Neuronal stem cell (in vitro differentiated cells): ENCODE measurements at regions not wholly inside any gene's neighbourhood (a gene's known extent, or its start where the extent isn't known, plus 50 kb on each side); places are given as distances from the start of the nearest gene placed in this dataset.

ENCODE experiments used
- DNase-seq: peaks from one replicate; pipeline ENCODE4 v3.0.0-alpha.2; 2013; ENCODE audit warnings: low spot score
- H2AFZ ChIP-seq: one replicate; pipeline ENCODE4 v1.6.1; 2013; ENCODE audit warnings: mild to moderate bottlenecking, low read length, inconsistent platforms
- H2AK5ac ChIP-seq: 2 replicates; pipeline ENCODE4 v1.6.1; 2013; ENCODE audit warnings: low read depth, mild to moderate bottlenecking, inconsistent platforms, low read length, moderate library complexity, mixed read lengths
- H2BK120ac ChIP-seq: 2 replicates; pipeline ENCODE4 v1.6.1; 2013; ENCODE audit warnings: low read depth, mild to moderate bottlenecking, inconsistent platforms, low read length, moderate library complexity, mixed read lengths
- H2BK12ac ChIP-seq: one replicate; pipeline ENCODE4 v1.6.1; 2013; ENCODE audit warnings: low read length, inconsistent platforms
- H2BK15ac ChIP-seq: 2 replicates; pipeline ENCODE4 v1.6.1; 2013; ENCODE audit warnings: mild to moderate bottlenecking, low read length, inconsistent platforms, mixed read lengths
- H2BK5ac ChIP-seq: one replicate; pipeline ENCODE4 v1.6.1; 2013; ENCODE audit warnings: inconsistent platforms, mild to moderate bottlenecking, low read length, moderate library complexity
- H3K14ac ChIP-seq: one replicate; pipeline ENCODE4 v1.6.1; 2013; ENCODE audit warnings: low read length, inconsistent platforms
- H3K18ac ChIP-seq: 2 replicates; pipeline ENCODE4 v1.6.1; 2013; ENCODE audit warnings: low read length, inconsistent platforms
- H3K23ac ChIP-seq: 2 replicates; pipeline ENCODE4 v1.6.1; 2013; ENCODE audit warnings: low read depth, mild to moderate bottlenecking, mixed read lengths, low read length, inconsistent platforms; ENCODE audit not compliant: poor library complexity
- H3K27ac ChIP-seq: replicated peaks from 3 replicates; pipeline ENCODE4 v1.5.1; 2013; ENCODE audit warnings: low read length, inconsistent platforms
- H3K27me3 ChIP-seq, 3 experiments: 2 replicates each; pipeline ENCODE4 v1.6.1; 2013; ENCODE audit warnings: low read length in 3 of 3, mild to moderate bottlenecking in 2 of 3, inconsistent platforms in 1 of 3, low read depth in 1 of 3, mixed read lengths in 1 of 3, moderate library complexity in 1 of 3; ENCODE audit not compliant: control insufficient read depth in 3 of 3, insufficient read depth in 3 of 3
- H3K36me3 ChIP-seq, 2 donors: replicated peaks in 1 of 2; 2 replicates each; pipeline ENCODE4 v1.6.1; 2013; ENCODE audit warnings: low read length in 2 of 2; ENCODE audit not compliant: control insufficient read depth in 2 of 2, insufficient read depth in 2 of 2
- H3K4ac ChIP-seq: 2 replicates; pipeline ENCODE4 v1.6.1; 2013; ENCODE audit warnings: inconsistent platforms, mild to moderate bottlenecking, low read length, moderate library complexity
- H3K4me1 ChIP-seq, 2 donors: 1 replicate in 1 of 2; 2 replicates in 1 of 2; pipeline ENCODE4 v1.6.1; 2013; ENCODE audit warnings: low read length in 2 of 2, low read depth in 1 of 2; ENCODE audit not compliant: control insufficient read depth in 2 of 2, insufficient read depth in 1 of 2
- H3K4me2 ChIP-seq: one replicate; pipeline ENCODE4 v1.6.1; 2013; ENCODE audit warnings: mild to moderate bottlenecking, low read length, inconsistent platforms; ENCODE audit not compliant: insufficient read depth, poor library complexity, severe bottlenecking
- H3K4me3 ChIP-seq, 2 donors: 2 replicates each; pipeline ENCODE4 v1.5.1; 2013; ENCODE audit warnings: low read length in 2 of 2, mild to moderate bottlenecking in 2 of 2, inconsistent platforms in 1 of 2, moderate library complexity in 1 of 2
- H3K79me1 ChIP-seq: one replicate; pipeline ENCODE4 v1.6.1; 2013; ENCODE audit warnings: low read depth, mild to moderate bottlenecking, inconsistent platforms, low read length, moderate library complexity
- H3K9ac ChIP-seq: one replicate; pipeline ENCODE4 v1.6.1; 2013; ENCODE audit warnings: mild to moderate bottlenecking, low read depth, low read length, inconsistent platforms; ENCODE audit not compliant: poor library complexity
- H3K9me3 ChIP-seq, 2 donors: replicated peaks in 1 of 2; 2 replicates each; pipeline versions ENCODE3 to v1.6.1; 2013; ENCODE audit warnings: low read length in 2 of 2, mild to moderate bottlenecking in 2 of 2, inconsistent platforms in 1 of 2, low read depth in 1 of 2, mixed read lengths in 1 of 2, moderate library complexity in 1 of 2; ENCODE audit not compliant: control insufficient read depth in 2 of 2, insufficient read depth in 1 of 2
- H4K8ac ChIP-seq: one replicate; pipeline ENCODE4 v1.6.1; 2013; ENCODE audit warnings: low read depth, mild to moderate bottlenecking, inconsistent platforms, low read length, moderate library complexity
- H4K91ac ChIP-seq: one replicate; pipeline ENCODE4 v1.6.1; 2013; ENCODE audit warnings: low read length, low read depth, mild to moderate bottlenecking, inconsistent platforms; ENCODE audit not compliant: poor library complexity
- WGBS, 2 donors: extraction: QIAGEN DNeasy Blood & Tissue Kit; methylation state at CpG; one replicate each; pipeline ENCODE4 v1.1.7; 2013; ENCODE audit warnings: missing lambda C conversion rate in 2 of 2, mixed read lengths in 1 of 2; ENCODE audit not compliant: insufficient read length in 2 of 2, insufficient replicate concordance in 1 of 2; ENCODE audit errors: extremely low coverage in 2 of 2; 5-methylcytosine and 5-hydroxymethylcytosine counted together

- Histone ChIP-seq H2BK5ac (no peak overlapping the region), H4K91ac (no peak overlapping the region), H3K23ac (no peak overlapping the region), H2BK12ac (no peak overlapping the region), H3K4me1 (peaks cover 0 to 9% of the 10 kb centered on the region in 2 donors), H3K9me3 (no peaks in the 10 kb centered on the region), H3K14ac (no peak overlapping the region), H3K4me2 (no peak overlapping the region), H3K9ac (no peak overlapping the region), H3K4me3 (no peak overlapping the region), H4K8ac (no peak overlapping the region), H3K36me3 (no peaks in the 10 kb centered on the region), H3K27ac (no peak overlapping the region), H3K18ac (no peak overlapping the region), H3K79me1 (no peaks in the 10 kb centered on the region), H3K4ac (no peak overlapping the region), H2AFZ (peak overlapping the region; percentile 13), H2BK120ac (no peak overlapping the region), H2AK5ac (no peak overlapping the region), H2BK15ac (no peak overlapping the region), H3K27me3 (no peaks in the 10 kb centered on the region)
- DNase-seq = no peak
- no CpG with 5 or more reads among the region's 4 CpGs for WGBS, 2 donors
Observed at GRCh38 chr2:147614979-147615470, 229.8 kb upstream of the ACVR2A start.

GRCh38 chr2:147614471-147614870 is 230.4 kb upstream of the ACVR2A start:
- no peak overlapping the region for H2BK120ac ChIP-seq
- H3K4me3 ChIP-seq = no peak overlapping the region
- no peaks in the 10 kb centered on the region for H3K79me1 ChIP-seq
- no peak overlapping the region for H3K4me2 ChIP-seq
- no CpG with 5 or more reads among the region's 3 CpGs for WGBS, 2 donors
- no peak overlapping the region for H2AK5ac ChIP-seq
- no peak overlapping the region for H2BK12ac ChIP-seq
- H4K8ac ChIP-seq = no peak overlapping the region
- no peak overlapping the region for H3K27ac ChIP-seq
- peaks cover 0 to 9% of the 10 kb centered on the region in 2 donors for H3K4me1 ChIP-seq
- DNase-seq = no peak
- no peak overlapping the region for H2BK5ac ChIP-seq
- no peak overlapping the region for H3K14ac ChIP-seq
- H3K9ac ChIP-seq = no peak overlapping the region
- H3K4ac ChIP-seq = no peak overlapping the region
- no peak overlapping the region for H3K23ac ChIP-seq
- H3K9me3 ChIP-seq = no peaks in the 10 kb centered on the region
- H3K27me3 ChIP-seq = no peaks in the 10 kb centered on the region
- peak overlapping the region; percentile 13 for H2AFZ ChIP-seq
- H4K91ac ChIP-seq = no peak overlapping the region
- H2BK15ac ChIP-seq = no peak overlapping the region
- no peak overlapping the region for H3K18ac ChIP-seq
- H3K36me3 ChIP-seq = no peaks in the 10 kb centered on the region

GRCh38 chr2:147610496-147611040 is 234.3 kb upstream of the ACVR2A start:
- no peak overlapping the region for H2BK120ac ChIP-seq
- peak overlapping the region; percentile 28 for H2AFZ ChIP-seq
- H3K27ac ChIP-seq = no peak overlapping the region
- no peak overlapping the region for H2BK12ac ChIP-seq
- H3K18ac ChIP-seq = no peak overlapping the region
- H3K36me3 ChIP-seq = no peaks in the 10 kb centered on the region
- no peaks in the 10 kb centered on the region for H3K27me3 ChIP-seq
- H3K23ac ChIP-seq = no peak overlapping the region
- H3K9me3 ChIP-seq = no peaks in the 10 kb centered on the region
- H3K79me1 ChIP-seq = no peaks in the 10 kb centered on the region
- WGBS, 2 donors = no CpG with 5 or more reads among the region's 2 CpGs
- H3K4me1 ChIP-seq = peaks cover 0 to 9% of the 10 kb centered on the region in 2 donors
- H3K4me2 ChIP-seq = no peak overlapping the region
- no peak overlapping the region for H2BK5ac ChIP-seq
- H4K91ac ChIP-seq = no peak overlapping the region
- H3K9ac ChIP-seq = no peak overlapping the region
- H3K4ac ChIP-seq = no peak overlapping the region
- no peak overlapping the region for H4K8ac ChIP-seq
- H3K4me3 ChIP-seq = no peak overlapping the region
- no peak overlapping the region for H2BK15ac ChIP-seq
- no peak for DNase-seq
- no peak overlapping the region for H3K14ac ChIP-seq
- no peak overlapping the region for H2AK5ac ChIP-seq

- H3K4me2 ChIP-seq = no peak overlapping the region
- no peak overlapping the region for H4K91ac ChIP-seq
- no peak overlapping the region for H3K14ac ChIP-seq
- no peaks in the 10 kb centered on the region for H3K9me3 ChIP-seq
- H3K27ac ChIP-seq = no peak overlapping the region
- no peak overlapping the region for H3K18ac ChIP-seq
- H2BK120ac ChIP-seq = no peak overlapping the region
- no peak overlapping the region for H3K23ac ChIP-seq
- no peaks in the 10 kb centered on the region for H3K79me1 ChIP-seq
- no CpG with 5 or more reads among the region's 3 CpGs for WGBS, 2 donors
- no peak overlapping the region for H2BK15ac ChIP-seq
- H3K4me3 ChIP-seq = no peak overlapping the region
- H3K36me3 ChIP-seq = no peaks in the 10 kb centered on the region
- no peaks in the 10 kb centered on the region for H3K27me3 ChIP-seq
- no peak overlapping the region for H4K8ac ChIP-seq
- H3K4ac ChIP-seq = no peak overlapping the region
- peaks cover 0 to under 1% of the 10 kb centered on the region in 2 donors for H3K4me1 ChIP-seq
- H3K9ac ChIP-seq = no peak overlapping the region
- H2AK5ac ChIP-seq = no peak overlapping the region
- H2BK12ac ChIP-seq = no peak overlapping the region
- DNase-seq = no peak
- no peak overlapping the region for H2BK5ac ChIP-seq
- peak overlapping the region; percentile 42 for H2AFZ ChIP-seq
Observed at GRCh38 chr2:147609301-147609700, 235.5 kb upstream of the ACVR2A start.
